ENCODE measurements at regions not wholly inside any gene's neighbourhood (a gene's known extent, or its start where the extent isn't known, plus 50 kb on each side); places are given as distances from the start of the nearest gene placed in this dataset.

DNA sequence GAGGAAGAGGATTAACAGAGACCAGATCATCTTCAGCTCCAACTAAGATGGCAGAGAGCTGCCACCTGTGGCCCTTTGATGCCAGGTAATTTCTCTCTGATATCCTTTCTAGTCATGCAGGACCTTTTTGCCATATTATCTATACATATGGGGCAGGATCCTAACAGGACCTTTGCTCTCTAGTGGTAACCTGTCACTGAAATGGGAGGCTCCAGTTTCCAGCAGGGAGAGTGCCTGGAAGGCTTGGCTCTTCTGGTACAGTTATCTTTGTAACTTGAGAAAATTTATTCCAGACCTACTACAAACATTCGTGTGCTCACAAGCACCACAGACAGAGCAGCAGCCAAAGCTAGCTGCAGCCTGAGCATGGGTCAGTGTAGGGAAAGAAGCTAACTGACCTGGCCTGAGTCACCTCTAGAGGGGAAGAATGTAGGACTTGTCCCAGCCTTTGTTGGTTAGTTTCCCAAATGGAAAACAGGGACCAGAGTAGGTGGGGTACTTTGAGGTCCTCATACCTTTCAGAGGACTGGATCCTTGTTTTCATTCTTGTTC lies 86.5 kb upstream of the MACF1 start:
- peaks cover 83% of the 10 kb centered on the region for H4K20me1 ChIP-seq

DNA sequence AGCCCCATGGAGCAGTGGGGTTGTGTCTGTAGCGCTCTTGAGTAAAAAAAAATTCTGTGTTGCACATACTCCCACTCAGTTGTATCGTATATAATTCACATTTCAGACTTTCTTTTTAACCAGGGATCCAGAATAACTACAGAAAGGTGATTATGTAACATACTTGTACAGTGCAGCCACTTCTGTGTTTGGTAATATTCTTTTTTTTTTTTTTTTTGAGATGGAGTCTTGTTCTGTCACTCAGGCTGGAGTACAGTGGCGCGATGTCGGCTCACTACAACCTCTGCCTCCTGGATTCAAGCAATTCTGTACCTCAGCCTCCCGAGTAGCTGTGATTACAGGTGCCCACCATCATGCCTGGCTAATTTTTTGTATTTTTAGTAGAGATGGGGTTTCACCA lies 82.4 kb upstream of the MACF1 start:
- Histone ChIP-seq H3K4me2 (no peak overlapping the region), H3K4me1 (peaks cover 2% of the 10 kb centered on the region), H3K27ac (no peak overlapping the region), H3K27me3 (no peaks in the 10 kb centered on the region), H3K4me3 (no peak overlapping the region), H3K9ac (no peak overlapping the region), H4K20me1 (peaks cover 42% of the 10 kb centered on the region), H3K36me3 (peaks cover 70% of the 10 kb centered on the region), H3K9me3 (no peaks in the 10 kb centered on the region)
- no peak for TF ChIP-seq Cebpa-rat (IDR thresholded peaks at IDR 0.05)

More for the DNA sequence above, 86.5 kb upstream of the MACF1 start:
- Histone ChIP-seq H3K27ac (no peak overlapping the region), H3K27me3 (no peaks in the 10 kb centered on the region), H3K4me3 (no peak overlapping the region), H3K36me3 (peaks cover 40% of the 10 kb centered on the region), H3K4me2 (no peak overlapping the region), H3K4me1 (peaks cover 27% of the 10 kb centered on the region), H3K9ac (no peak overlapping the region), H3K9me3 (no peaks in the 10 kb centered on the region)
- TF ChIP-seq Cebpa-rat (IDR thresholded peaks at IDR 0.05) = no peak

DNA sequence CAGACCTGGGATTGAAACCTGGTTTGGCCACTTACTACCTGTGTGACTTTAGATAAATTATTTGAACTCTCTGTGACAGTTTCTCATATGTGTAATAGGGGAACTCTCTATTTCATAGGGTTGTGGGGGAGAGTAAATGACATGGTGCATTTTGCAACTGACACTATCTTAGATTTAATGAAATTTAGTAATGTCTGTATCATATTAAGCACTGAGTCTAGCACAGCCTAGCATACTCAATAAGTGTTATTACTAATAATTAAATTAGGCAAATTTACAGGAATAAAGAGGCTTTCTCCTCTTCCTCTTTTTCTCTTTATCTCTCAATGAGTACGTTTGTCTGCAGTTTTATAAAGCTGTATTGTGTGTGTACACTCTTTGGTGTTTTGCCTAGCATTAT lies 80.2 kb upstream of the MACF1 start:
- Histone ChIP-seq H3K27ac (no peak overlapping the region), H3K9ac (no peak overlapping the region), H3K36me3 (peaks cover 65% of the 10 kb centered on the region), H3K4me2 (no peak overlapping the region), H3K9me3 (no peaks in the 10 kb centered on the region), H3K4me1 (peaks cover 9% of the 10 kb centered on the region), H3K4me3 (no peak overlapping the region), H4K20me1 (peaks cover 34% of the 10 kb centered on the region), H3K27me3 (no peaks in the 10 kb centered on the region)
- no peak for TF ChIP-seq Cebpa-rat (IDR thresholded peaks at IDR 0.05)

DNA sequence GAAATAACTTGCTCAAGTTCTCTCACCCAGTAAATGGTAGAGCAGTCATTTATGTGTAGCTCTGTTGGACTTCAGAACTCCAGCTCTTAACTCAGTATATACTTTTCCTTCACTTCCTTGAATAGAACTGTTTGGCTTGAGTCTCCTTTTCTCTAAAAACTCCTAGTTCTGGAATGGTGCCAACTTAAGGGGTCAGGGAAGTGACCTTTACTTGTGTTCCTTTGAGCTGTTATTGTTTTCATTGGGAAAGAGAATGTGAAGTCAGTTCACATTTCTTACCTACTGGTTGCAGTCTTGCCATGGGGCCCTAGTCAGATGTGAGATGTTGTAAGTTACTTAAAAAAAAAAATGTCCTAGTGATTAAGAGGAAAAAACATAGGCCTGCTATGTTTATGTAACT lies 77.0 kb upstream of the MACF1 start:
- Histone ChIP-seq H3K27me3 (no peaks in the 10 kb centered on the region), H3K4me2 (no peak overlapping the region), H3K4me3 (no peak overlapping the region), H3K27ac (no peak overlapping the region), H4K20me1 (peaks cover 44% of the 10 kb centered on the region), H3K9me3 (no peaks in the 10 kb centered on the region), H3K36me3 (peaks cover 49% of the 10 kb centered on the region), H3K9ac (no peak overlapping the region), H3K4me1 (peaks cover 35% of the 10 kb centered on the region)
- TF ChIP-seq Cebpa-rat (IDR thresholded peaks at IDR 0.05) = no peak

DNA sequence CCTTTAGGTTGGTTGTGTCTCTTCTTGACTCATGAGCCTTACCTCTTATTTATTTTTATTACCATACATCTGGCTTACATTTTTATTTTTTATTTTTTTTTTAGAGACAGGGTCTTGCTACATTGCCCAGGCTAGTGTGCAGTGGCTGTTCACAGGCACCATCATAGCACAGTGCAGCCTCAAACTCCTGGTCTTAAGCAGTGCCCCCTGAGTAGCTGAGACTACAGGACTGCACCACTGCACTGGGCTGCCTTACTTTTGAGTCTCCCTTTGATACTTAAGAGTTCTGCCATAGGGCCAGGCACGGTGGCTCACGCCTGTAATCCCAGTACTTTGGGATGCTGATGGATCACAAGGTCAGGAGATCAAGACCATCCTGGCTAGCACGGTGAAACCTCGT lies 76.4 kb upstream of the MACF1 start:
- H3K27ac ChIP-seq = no peak overlapping the region
- H3K9me3 ChIP-seq = no peaks in the 10 kb centered on the region
- H3K27me3 ChIP-seq = no peaks in the 10 kb centered on the region
- H4K20me1 ChIP-seq = peaks cover 50% of the 10 kb centered on the region
- peaks cover 41% of the 10 kb centered on the region for H3K4me1 ChIP-seq
- TF ChIP-seq Cebpa-rat (IDR thresholded peaks at IDR 0.05) = no peak
- peaks cover 47% of the 10 kb centered on the region for H3K36me3 ChIP-seq
- no peak overlapping the region for H3K4me3 ChIP-seq
- no peak overlapping the region for H3K4me2 ChIP-seq
- no peak overlapping the region for H3K9ac ChIP-seq

DNA sequence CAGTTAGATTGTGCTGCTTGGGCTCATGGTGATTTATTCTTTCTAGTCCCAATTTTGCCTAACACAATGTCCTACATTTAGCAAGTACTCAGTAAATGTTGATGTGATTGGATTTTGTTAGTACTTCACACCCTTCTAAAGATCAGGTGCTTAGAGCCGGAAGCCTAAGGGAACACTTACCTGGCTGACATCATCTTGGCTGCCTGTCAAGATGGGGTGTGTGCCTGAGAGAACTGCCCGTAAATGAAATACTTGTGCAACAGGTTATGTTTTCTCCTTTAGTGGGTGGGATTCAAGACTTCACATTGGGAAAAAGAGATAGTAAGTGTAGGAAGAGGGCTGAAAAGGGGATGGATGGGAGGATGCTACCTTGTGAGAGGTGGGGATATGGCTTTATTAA lies 75.5 kb upstream of the MACF1 start:
- TF ChIP-seq Cebpa-rat (IDR thresholded peaks at IDR 0.05) = no peak
- peaks cover 38% of the 10 kb centered on the region for H3K36me3 ChIP-seq
- H3K4me1 ChIP-seq = peaks cover 43% of the 10 kb centered on the region
- no peaks in the 10 kb centered on the region for H3K27me3 ChIP-seq
- no peak overlapping the region for H3K27ac ChIP-seq
- peaks cover 50% of the 10 kb centered on the region for H4K20me1 ChIP-seq
- H3K9me3 ChIP-seq = no peaks in the 10 kb centered on the region
- H3K4me2 ChIP-seq = peak overlapping the region; percentile 32; the same call in 1 of the 2 replicates
- H3K9ac ChIP-seq = no peak overlapping the region
- H3K4me3 ChIP-seq = no peak overlapping the region

DNA sequence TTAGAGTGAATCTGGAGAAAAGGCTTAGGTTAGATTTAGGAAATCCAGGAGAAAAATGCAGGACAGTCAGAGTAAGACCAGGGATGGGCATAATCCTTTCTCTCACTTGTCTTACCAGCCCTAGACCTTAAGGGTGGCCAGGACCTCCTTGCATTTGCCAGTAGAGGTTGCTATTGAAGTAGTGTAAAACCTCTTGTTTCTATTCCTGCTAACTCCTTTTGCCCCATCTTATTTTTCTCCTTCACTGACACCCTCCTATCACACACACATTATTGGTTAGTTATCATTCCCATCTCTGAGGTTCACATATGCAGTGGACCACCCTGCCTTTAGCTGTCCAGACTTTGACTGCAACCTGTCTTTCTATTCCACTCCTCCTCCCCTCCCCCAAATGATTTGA lies 75.0 kb upstream of the MACF1 start:
- H3K27me3 ChIP-seq = no peaks in the 10 kb centered on the region
- H3K4me2 ChIP-seq = peak overlapping the region; percentile 32
- peaks cover 33% of the 10 kb centered on the region for H3K36me3 ChIP-seq
- H3K9me3 ChIP-seq = no peaks in the 10 kb centered on the region
- peaks cover 43% of the 10 kb centered on the region for H3K4me1 ChIP-seq
- no peak overlapping the region for H3K9ac ChIP-seq
- H3K4me3 ChIP-seq = no peak overlapping the region
- no peak overlapping the region for H3K27ac ChIP-seq
- peaks cover 50% of the 10 kb centered on the region for H4K20me1 ChIP-seq
- no peak for TF ChIP-seq Cebpa-rat (IDR thresholded peaks at IDR 0.05)

DNA sequence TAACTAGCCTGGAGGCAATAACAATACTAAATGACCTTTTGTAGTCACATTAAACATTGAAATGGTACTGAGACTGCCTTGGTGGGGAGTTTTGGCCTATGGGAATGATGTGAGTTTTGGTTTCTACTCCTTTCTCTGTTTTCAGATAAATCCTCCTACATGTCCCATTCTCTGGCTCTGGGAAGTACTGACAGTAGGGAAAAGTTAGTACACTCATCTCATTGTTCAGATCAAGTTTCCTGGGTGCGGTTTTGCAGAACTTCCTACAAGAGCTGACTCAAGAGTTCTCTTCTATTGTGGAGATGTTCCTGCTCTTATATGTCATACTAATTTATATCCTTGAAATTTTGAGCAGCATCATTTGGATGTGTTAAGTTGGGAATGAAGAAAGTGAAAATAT lies 74.2 kb upstream of the MACF1 start:
- no peak overlapping the region for H3K27ac ChIP-seq
- no peak for TF ChIP-seq Cebpa-rat (IDR thresholded peaks at IDR 0.05)
- H3K27me3 ChIP-seq = no peaks in the 10 kb centered on the region
- peaks cover 53% of the 10 kb centered on the region for H4K20me1 ChIP-seq
- H3K36me3 ChIP-seq = peaks cover 25% of the 10 kb centered on the region
- H3K9ac ChIP-seq = no peak overlapping the region
- peak overlapping the region; percentile 32 for H3K4me2 ChIP-seq
- H3K4me1 ChIP-seq = peaks cover 43% of the 10 kb centered on the region
- no peak overlapping the region for H3K4me3 ChIP-seq
- no peaks in the 10 kb centered on the region for H3K9me3 ChIP-seq

- TF ChIP-seq Cebpa-rat (IDR thresholded peaks at IDR 0.05) = no peak
- H3K4me2 ChIP-seq = peak overlapping the region; percentile 68
- H3K36me3 ChIP-seq = peaks cover 9% of the 10 kb centered on the region
- peaks cover 69% of the 10 kb centered on the region for H4K20me1 ChIP-seq
- H3K27ac ChIP-seq = no peak overlapping the region
- H3K27me3 ChIP-seq = no peaks in the 10 kb centered on the region
- no peak overlapping the region for H3K9ac ChIP-seq
- H3K9me3 ChIP-seq = no peaks in the 10 kb centered on the region
- no peak overlapping the region for H3K4me3 ChIP-seq
- H3K4me1 ChIP-seq = peaks cover 50% of the 10 kb centered on the region
Measured at GRCh38 chr1:39131940-39132339, 72.6 kb upstream of the MACF1 start.

DNA sequence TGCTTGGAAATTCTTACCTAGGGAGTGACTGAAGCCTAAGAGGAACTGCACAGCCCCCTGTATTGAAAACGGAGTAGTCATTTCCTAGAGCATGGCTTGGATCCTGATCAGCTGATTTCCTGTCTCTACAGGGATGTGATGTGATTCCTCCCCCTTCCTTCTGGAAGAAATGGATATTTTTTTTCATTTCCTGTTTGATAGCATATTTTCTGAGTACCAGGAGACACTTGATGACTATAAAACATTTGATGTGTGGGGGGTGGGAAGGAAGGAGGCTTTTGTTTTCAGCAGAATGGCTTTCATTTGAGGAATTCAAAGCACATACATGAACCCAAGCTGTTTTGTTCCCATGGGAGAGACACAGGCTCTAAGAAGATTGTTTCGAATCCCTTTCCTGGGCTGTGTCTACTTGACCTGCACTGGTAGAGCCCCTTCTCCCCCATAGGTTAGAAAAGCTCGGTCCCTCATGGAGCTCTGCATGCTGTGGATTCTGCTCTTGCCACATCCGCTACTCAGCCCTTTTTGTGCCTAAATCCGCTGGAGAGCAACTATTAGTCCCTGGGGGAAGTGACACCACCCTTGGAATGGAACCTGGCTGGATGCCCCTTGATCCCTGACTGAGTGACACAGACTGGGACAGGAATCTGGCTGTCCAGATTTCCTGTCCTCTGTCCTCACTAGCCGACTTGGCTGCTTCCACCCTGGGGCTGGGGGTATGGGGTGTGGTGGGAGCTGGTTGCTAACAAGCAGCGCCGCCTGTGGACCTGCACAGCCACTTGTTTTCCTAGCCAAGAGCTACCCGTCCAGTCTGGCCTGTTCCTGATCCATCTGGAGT lies 71.8 kb upstream of the MACF1 start:
- no peak for TF ChIP-seq Cebpa-rat (IDR thresholded peaks at IDR 0.05)
- peaks cover 53% of the 10 kb centered on the region for H3K4me1 ChIP-seq
- H4K20me1 ChIP-seq = peaks cover 77% of the 10 kb centered on the region
- peaks cover 7% of the 10 kb centered on the region; the same call in 1 of the 2 replicates for H3K36me3 ChIP-seq
- peak overlapping the region; percentile 68 for H3K4me2 ChIP-seq
- no peak overlapping the region for H3K4me3 ChIP-seq
- H3K9me3 ChIP-seq = no peaks in the 10 kb centered on the region
- peak overlapping the region; percentile 58 for H3K27ac ChIP-seq
- H3K27me3 ChIP-seq = no peaks in the 10 kb centered on the region
- H3K9ac ChIP-seq = peak overlapping the region; percentile 39; the same call in 1 of the 2 replicates
